Activated CD4-positive, alpha-beta T cell treated with anti-CD3 and anti-CD28 coated beads, Interleukin-2, Interleukin-6, amounts not matched to agents 100 ng/mL and 50 ng/mL, durations not matched to agents 16 hours and 8 hours (primary cell): ENCODE measurements at regions not wholly inside any gene's neighbourhood (a gene's known extent, or its start where the extent isn't known, plus 50 kb on each side); places are given as distances from the start of the nearest gene placed in this dataset.
"Not testable (repeated sequence)": the region's sequence is repeated elsewhere in the genome, so short reads cannot be mapped to it uniquely, and the experiment has no call there.

ENCODE experiments used
- DNase-seq: peaks from one replicate; pipeline ENCODE4 v3.0.0-alpha.2; 2020

DNA sequence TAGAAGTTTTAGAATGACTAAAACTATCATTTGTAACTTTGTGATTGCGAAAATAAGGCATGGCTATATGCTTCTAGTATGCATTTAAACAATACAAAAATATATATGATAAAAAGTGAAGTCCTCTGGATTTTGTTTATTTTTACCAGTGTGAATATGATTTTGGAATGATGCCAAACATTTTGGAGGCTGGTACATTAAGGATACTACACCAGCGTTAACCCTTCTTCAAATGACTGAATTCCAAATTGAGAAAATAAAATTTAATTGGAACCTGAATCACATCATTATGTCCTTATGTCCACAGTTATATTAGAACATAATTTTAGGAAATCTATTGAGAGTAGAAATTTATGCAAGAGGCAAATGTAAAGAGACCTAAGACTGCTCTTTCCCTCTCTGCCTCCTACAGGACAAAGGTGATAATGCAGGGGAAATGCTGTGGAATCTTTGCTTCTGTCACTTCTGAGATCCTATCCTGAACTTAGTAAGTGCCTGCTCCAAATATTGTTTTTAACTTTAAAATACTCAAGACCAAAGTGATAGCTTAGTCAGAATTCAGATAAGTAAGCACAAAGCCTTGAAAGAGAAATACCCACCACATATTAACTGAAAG is 121.1 kb upstream of the NANOGP8 start:
- DNase-seq, result peak; percentile 37

DNA sequence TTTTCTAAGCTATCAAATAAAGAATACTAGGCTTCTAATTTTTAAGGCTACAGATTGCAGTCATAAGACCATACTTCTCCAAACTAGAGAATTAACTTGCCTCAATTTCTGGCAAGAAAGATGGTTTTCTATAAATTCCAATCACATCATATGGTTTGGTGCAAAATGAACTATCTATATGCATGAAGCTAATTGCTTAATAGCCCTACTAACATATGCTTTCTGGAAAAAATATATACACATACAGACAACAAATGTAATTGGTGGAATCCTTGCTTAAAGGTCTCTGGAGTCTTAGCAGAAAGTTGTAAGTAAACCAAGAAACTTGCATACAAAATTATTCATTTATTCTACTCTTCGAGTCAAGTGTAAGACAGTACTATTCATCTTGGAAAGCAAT is 113.1 kb upstream of the NANOGP8 start:
- no peak for DNase-seq

DNA sequence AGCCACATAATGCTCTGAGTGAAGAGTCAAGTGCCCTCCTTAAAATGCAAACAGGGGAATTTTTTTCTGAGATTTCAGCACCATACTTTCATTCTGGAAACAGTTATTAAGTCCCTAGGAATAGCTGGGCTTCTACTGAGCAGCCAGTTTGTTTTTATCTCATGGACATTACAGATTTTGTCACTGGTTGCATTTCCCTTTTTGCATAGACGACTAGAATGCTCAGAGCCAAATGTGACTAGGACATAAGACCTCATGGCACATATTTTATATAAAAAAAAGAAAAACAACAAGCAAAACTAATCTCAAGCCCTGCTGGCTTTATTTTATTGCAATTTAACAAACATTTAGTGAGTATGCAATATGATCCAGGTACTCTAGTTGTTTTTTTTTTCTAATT is 112.7 kb upstream of the NANOGP8 start:
- no peak for DNase-seq

DNA sequence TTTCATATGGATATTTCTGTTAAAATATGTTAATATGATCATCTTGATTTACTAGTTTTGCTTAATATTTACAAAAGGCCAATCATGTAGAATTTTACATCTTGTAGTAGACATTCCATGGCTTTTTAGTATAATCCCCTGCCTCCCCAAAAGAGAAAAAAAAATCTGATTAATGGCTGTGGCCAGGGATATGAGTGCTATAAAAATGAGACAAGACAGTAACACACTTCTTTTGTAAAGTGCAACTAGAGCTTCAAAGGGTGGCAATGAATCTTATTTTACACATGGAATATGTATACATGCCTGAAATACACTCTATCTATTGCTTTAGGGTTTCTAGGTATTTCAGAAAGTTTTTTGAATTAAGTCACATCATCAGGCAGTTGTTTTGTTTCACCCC is 112.2 kb upstream of the NANOGP8 start:
- no peak for DNase-seq

DNA sequence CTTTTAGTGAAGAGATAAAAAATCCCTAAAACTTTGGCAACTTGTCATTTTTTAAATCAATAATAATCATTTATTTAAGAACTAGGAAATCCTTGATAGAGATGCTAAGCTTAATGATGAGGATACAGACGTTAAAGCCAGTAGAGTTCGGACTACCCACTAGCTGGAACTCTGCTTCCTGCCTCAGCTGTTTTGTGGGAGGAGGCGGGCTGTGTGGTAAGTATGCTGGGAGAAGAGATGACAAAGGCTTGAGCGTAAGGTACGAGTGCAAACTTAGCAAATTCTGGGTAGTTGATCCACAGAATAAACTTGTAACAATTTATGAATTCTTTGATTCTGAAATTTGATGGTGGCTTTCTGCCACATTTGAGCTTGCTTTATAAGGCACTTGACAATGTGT is 111.2 kb upstream of the NANOGP8 start:
- no peak for DNase-seq

DNA sequence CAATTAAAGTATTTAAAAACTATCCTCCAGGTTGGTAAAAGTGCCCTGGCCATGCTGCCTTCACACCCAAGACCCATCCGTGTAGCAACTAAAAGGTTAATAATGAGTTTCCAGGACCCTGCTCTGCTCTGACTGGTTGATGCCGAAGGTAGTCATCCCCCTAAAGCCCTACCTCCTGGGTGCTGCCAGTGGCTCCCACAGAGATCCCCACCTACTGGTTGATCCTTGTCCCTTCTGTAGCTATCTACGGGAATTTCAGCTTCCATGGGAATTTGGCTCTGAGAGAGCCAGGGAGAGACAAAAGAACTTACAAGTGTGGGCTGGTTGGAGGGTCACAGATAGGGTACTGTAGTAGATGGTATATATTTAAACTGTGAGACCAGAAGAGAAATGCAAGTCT is 110.6 kb upstream of the NANOGP8 start:
- no peak for DNase-seq

DNA sequence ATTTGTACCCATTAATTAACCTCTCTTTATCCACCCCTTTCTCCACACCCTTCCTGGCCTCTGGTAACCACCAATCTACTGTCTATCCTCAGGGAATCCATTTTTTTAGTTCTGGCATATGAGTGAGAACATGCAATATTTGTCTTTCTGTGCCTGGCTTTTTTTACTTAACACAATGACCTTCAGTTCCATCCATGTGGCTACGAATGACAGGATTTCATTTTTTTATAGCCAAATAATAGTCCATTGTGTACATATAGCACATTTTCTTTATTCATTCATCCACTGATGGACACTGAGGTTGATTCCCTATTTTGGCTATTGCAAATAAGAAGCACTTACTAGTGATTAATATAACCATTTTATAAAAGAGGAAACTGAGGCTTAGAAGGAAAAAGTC is 109.9 kb upstream of the NANOGP8 start:
- DNase-seq, result no peak

DNA sequence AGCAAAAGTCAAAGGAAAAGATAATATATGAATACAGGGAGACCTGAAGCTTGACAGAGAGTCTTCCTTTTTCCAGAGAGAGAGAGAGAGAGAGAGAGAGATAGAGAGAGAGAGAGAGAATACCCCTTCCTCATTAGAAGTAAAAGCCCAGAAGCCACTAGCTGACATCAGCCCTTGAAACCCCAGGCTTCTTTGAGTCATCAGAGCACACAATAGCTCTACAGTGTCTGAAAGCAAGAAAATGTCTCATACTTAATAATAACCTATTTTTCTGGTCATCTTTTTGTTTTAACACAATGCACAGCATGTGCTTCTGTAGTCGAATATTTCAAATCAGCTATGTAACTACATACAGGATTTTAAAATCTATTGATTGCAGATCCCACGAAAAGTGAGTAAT is 109.2 kb upstream of the NANOGP8 start:
- no peak for DNase-seq

DNA sequence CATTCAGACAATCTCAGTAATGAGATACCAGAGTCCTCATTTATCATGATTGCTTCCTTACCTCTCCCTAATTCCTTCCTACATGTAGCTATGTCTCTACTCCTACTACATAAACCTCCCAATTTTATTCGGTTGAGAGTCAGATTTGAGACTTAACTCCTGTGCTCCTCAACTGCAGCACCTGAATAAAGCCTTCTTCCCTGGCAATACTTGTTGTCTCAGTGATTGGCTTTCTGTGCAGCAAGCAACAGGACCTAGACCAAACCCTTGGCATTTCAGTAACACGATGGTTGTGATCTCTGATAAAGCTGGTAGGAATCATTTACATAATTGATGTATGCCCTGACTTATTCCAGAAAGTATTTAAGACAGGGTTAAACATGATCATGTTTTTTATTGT is 106.7 kb upstream of the NANOGP8 start:
- DNase-seq, result no peak

DNA sequence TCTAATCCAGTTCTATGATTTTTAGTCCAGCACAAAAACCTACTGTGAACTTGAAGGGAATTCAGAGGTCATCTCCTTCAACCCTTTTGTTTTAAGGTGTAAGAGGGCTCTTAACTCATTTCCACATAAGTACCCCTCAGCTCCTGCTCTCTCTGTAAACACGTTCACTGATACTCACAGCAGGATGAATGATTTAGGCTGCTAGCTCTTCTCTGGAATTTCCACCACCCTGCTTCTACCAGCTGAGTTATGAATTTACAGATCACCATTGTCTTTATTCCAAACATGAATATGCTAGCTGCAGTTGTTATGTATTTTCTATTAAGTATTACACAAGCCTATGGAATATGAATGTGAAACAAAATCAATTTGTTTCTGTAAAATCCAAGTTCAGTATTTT is 101.3 kb upstream of the NANOGP8 start:
- DNase-seq, result no peak

DNA sequence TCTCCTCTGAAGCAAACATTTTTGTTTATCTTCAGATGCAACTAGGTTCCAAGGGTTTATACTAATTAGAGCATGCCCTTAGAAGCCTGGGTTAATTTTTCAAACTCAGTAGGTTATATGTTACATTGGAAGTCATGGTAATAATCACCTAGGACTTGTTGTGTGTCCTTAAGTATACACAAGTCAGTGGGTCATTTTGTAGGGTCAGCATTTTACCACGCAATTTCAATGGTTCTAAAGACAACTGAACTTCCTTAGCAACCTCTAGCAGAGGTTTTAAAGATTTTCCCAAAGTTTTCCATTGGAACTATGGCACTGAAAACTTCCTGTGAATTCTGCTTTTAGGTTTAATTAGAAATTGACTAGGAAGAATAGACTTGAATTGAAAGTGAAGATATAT is 99.6 kb upstream of the NANOGP8 start:
- DNase-seq, result no peak

DNA sequence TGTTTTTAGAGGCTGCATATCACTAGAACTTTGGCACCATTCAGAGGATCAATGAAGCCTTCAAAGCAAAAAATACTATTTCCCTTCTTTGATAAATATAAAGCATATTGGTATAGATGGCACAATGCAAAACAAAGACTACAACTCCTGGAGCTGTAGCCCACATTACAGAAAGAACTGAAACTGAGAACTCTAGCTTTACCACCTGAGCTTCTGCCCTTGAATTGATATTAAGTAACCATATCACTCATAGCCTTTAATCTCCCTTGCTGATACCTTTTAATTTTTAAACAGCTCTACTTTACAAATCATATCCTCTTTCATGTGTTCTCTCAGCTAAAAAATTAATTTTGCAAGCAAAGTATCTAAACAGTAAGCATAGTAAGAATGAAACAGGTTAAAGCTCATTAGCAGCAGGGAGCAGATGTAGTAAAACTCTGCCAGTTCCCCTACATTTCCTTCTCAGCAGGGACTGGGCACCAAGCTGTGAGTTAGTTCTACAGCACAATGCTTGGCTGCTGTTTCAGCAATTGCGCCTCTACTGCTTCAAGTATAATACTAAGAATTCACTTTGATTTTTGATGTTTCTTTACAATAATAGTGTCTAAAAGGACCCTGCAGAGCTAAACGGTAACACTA is 97.9 kb upstream of the NANOGP8 start:
- peak; percentile 45 for DNase-seq

DNA sequence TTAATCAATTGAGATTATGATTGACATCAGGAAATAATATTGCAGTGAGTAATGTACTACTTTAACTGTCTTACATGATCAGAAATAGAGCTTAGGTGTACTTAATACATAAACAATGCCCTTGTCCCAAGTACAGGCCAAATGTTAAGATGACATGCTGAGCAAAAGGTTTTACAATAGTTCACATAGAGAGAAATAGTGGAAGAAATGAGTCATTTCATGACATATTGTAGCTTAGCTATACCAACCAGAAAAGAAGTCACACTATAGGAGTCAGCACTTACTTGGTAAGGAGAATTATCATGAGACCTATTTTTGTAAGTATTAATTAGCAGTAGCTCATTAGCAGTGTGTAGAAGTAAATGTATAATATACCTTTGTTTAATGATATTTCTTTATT is 96.4 kb upstream of the NANOGP8 start:
- DNase-seq, result peak; percentile 42

DNA sequence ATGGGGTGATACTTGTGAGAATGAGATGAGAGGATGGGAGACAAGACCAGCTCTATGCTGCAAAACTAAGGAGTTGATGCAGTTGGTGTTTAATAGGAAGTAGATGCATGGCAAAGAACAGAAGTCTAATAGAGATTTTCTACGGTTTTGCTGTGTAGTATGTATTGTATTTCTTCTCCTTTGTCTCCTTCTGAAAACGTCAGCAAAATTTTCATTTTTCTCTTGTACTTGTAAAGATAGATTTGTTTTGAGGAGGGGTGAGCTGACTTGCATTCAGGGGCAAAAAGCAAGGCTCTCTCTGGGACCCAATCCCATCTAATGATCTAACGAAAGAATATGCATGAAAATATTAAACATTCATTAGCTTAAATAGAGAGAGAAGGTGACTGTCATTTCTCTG is 94.6 kb upstream of the NANOGP8 start:
- no peak for DNase-seq

DNA sequence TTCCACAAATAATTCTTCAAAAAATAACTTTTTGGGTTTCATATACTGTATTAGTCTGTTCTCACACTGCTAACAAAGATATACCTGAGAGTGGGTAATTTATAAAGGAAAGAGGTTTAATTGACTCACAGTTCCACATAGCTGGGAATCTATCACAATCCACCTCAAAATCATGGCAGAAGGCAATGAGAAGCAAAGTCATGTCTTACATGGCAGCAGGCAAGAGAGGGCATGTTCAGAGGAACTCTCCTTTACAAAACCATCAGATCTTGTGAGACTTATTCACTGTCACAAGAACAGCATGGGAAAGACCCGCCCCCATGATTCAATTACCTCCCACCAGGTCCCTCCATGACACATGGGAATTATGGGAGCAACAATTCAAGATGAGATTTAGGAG is 93.1 kb upstream of the NANOGP8 start:
- DNase-seq, result not testable (repeated sequence)

DNA sequence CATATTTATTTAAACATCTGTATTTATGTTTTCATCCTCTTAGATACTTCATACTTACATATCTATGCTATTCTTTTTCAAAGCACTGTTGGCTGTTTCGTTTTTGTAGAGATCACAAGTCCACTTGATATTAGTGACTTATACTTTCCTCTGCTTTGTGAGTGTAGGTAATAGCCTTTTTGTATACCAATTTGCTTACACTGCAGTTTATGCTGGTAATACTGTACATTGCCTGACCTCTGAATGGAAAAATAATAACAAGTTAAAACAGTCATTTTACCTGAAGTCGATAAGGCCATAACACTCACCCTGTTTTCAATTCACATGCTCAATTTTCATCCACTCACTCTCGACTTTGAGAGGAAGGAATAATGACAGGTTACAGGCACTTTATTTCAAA is 89.9 kb upstream of the NANOGP8 start:
- no peak for DNase-seq

DNA sequence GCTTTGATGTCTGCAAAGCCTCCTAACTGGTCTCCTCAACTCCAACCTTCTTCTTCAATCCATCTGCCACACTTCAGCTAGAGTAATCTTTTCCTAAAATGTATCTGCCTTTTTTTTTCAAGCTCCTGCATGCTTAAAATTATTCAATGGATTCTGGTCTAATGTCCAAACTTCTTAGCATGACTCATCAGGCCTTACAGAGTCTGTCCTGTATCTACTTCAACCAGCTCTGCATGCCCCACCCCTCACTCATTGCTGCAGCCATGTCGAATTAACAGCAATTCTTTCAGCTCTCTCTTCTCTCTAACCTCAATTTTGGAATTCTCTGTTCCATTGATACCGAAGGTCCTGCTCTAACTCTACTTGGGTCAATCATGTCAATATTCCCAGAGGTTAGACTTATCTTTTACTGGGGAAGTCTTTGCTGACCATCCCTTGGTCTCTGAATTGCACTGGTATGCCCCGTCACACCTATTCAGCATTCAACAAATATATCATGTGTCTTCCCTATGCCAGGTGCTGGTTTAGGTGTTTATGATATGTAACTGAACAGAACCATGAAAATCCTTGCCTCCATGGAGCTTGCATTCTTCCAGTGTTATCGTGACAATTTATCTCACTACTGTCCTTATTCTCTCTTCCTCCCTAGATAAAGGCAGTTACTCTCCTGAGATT is 88.5 kb upstream of the NANOGP8 start:
- DNase-seq, result no peak

DNA sequence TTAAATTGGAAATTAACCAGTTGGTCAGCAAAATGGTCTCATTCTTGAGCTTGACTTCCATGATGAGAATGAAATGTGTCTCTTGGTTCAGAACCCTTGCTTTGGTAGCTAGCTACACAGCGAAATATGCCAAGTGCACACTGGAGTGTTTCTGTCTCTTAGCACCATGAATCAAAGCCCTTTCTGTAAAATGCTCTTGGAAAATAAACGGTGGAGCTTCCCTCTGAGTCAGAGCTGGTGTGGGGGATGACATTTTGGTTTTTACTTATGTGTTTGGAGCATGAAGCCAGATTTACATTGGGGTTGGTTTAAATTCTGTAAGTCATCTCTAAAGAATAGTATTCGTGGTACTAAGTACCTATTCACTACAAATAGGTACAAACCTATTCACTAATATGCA is 85.1 kb upstream of the NANOGP8 start:
- DNase-seq, result no peak

DNA sequence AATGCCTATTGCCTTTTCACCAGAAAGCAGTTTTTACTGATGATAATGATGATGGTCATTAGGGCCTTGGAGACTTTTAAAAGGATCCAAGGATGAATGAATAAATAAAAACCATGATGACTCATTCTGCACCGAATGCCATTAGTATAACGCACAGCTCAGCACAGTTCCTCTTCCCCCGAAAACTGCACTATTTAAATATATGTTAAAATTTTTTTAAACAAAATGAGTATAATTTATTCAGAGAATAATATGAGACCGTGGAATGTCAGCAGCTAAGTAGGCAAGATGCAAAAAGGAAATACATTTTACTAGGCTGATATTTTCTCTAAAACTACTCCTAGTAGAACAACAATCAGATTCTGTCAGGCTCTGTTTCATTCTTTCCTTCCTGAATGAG is 83.4 kb upstream of the NANOGP8 start:
- DNase-seq, result no peak

DNA sequence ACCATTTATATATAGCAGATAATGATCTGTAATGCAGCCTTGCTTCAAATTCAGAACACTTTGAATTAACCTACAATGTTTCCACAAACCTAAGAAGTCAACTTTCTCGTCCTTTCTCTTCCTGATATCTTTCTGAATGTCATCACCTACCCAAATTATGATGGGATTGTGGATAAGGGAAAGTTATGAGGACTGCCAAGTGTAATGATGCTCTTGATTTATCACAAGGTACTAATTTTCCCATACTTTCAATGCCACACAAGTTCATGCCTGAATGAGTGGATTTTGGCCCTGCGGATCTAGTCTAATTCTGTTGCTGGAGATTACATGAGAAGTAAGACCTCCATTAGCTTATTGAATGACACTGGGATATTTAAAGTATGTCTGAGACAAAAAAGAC is 82.6 kb upstream of the NANOGP8 start:
- DNase-seq, result no peak

DNA sequence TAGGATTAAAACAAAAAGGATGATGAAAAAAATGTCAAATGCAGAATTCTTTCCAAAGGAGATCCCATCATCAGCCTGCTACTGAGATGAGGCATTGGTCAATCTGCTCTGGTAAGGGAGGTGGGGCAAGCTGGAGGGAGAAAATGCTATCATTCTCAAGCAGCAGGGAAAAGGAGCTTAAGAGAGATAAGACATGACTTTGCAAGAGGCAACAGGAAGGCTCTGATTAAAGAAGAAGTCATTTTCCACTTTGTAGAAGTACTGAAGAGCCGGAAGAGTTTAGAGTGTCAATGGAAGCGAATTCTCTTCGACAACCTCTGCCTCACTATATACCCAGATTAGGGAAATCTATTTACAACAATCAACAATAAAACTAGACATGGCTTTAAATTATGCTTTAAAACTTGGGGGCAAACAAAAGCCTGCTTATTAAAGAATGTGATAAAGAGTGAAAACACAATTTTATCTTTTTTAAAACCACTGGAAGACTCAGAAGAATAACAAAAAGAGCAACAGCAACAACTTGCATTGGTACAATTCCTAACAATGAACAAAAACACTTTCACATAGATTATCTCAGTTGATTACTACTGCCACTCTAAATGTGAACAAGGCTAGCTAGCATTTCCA is 81.8 kb upstream of the NANOGP8 start:
- DNase-seq, result no peak

DNA sequence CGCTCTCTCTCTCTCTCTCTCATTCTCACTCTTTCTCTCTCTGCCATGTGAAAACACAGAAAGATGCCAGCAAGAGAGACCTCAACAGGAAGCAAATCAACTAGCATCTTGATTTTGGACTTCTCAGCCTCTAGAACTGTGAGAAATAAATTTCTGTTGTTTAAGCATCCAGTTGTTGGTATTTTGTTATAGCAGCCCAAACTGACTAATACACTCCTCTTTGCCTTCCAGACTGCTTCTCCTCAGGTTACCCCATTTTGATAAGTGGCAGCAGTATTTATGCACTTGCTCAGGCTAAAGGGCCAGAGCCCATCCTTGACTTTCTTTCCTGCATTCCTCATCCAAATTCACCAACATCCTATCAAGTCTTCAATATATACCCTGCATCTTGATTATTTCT is 76.6 kb upstream of the NANOGP8 start:
- DNase-seq, result no peak

DNA sequence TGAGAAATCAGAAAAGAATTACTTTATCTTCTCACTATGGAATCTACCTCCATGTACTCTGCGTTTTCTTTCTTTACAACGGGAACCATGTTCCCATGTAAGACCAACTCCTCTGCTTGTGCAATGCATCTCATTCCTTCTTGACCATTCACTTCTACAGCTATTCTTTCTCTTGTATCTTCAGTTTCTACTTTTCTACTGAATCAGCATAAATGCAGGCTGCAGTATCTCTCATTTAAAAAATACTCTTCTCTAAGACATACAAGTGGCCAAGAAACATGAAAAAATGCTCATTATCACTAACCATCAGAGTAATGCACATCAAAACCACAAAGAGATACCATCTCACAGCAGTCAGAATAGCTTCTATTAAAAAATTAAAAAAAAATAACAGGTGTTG is 74.1 kb upstream of the NANOGP8 start:
- DNase-seq, result no peak

DNA sequence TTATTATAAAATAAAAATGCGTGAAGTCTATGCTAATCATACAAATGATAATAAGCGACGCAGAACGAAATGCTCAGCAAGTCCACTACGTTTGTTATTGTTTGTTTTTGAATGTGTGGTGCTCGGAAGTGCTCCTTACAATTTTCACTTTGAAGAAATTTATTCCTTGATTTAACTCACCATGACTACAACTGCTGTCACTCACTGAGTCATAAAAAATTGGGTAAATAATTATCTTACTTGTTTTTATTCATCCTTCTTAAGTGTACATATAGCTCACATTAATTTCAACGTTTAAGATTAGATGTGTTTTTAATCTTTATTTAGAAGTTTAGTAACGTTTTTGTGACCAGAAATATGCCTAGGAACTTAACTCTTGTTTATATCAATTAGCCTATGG is 66.7 kb upstream of the NANOGP8 start:
- no peak for DNase-seq
